ENCODE measurements at regions not wholly inside any gene's neighbourhood (a gene's known extent, or its start where the extent isn't known, plus 50 kb on each side); places are given as distances from the start of the nearest gene placed in this dataset.
"Not testable (repeated sequence)": the region's sequence is repeated elsewhere in the genome, so short reads cannot be mapped to it uniquely, and the experiment has no call there.

DNA sequence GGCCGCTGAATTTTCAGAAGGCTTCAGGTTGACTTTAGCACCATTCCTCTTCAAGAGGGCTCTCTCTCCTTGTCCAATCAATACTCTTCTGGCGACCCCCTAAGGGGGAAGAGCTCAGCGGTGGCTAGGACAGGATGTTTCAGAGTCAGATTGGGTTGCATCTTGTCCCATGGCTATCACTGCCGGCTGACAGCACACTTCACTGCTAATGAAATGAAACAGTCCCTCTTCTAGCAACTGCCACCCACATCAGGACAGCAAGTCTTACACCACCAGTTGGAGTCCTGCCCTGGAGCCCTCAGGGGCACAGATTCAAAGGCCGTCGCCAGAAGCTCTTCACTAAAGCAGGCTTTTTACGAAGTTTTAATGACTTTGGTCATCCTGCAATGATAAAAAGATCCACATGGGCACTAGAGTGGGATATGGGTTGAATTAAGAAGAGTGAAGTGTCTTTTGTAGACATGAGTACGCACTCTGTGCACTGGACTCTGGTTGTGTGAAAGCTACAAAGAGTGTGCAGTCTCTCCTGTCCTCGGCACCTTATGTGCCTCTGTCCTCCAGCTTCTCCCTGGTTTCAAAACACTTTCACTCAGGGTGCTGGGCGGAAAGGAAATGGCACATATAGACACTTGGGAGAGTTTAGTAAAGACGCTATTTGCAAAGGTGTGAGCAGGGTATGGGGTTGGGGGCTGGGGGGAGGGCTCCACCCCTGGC is 66.1 kb upstream of the SLC22A16 start:
- no peak for DNase-seq
- H3K27ac ChIP-seq = no peak overlapping the region

DNA sequence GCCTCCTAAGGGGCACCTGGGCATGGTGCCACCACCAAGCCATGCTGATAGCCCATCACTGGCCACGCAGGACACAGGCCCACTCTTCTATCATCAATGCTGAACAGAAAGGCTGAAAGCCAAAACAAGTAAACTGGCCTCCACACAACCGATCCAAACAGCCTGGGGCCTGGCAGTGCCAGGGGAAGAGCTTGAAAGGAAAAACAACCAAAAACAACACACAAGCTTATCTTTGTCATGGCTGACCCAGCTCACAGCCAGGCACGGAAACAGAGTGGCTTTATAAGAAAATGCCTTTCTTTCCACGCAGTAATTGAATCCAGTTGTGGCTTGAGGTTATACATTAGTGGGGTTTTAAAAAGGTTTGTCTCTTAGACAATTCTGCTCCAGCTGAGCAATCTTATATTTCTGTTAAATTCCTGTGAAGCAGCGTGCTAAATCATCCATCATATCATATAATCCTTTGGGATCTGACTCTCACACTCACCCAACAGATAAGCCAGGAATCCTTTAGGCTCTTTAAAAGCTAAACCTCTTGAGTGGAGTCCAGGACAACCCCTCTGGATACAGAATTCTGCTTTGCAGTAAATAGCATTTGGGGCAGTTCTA is 65.4 kb upstream of the SLC22A16 start:
- DNase-seq = no peak
- Histone ChIP-seq H3K27me3 (peaks cover 0 to 6% of the 10 kb centered on the region in 2 donors), H3K27ac (no peak overlapping the region), H3K36me3 (no peaks in the 10 kb centered on the region), H3K4me3 (no peak overlapping the region), H3K4me1 (peaks cover 0 to 5% (median 0%) of the 10 kb centered on the region in 4 donors), H3K9me3 (peaks cover 0 to 8% (median 7%) of the 10 kb centered on the region in 3 donors)
- TF ChIP-seq, protein P1, sequence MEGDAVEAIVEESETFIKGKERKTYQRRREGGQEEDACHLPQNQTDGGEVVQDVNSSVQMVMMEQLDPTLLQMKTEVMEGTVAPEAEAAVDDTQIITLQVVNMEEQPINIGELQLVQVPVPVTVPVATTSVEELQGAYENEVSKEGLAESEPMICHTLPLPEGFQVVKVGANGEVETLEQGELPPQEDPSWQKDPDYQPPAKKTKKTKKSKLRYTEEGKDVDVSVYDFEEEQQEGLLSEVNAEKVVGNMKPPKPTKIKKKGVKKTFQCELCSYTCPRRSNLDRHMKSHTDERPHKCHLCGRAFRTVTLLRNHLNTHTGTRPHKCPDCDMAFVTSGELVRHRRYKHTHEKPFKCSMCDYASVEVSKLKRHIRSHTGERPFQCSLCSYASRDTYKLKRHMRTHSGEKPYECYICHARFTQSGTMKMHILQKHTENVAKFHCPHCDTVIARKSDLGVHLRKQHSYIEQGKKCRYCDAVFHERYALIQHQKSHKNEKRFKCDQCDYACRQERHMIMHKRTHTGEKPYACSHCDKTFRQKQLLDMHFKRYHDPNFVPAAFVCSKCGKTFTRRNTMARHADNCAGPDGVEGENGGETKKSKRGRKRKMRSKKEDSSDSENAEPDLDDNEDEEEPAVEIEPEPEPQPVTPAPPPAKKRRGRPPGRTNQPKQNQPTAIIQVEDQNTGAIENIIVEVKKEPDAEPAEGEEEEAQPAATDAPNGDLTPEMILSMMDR (IDR thresholded peaks at IDR 0.05) = no peak
- intact Hi-C loops (cut with DNase I; ENCODE audit: low total_unique reads) = no loop called here

More for the DNA sequence above, 66.1 kb upstream of the SLC22A16 start:
- Histone ChIP-seq H3K36me3 (no peaks in the 10 kb centered on the region), H3K4me3 (no peak overlapping the region), H3K9me3 (peaks cover 0 to 8% (median 7%) of the 10 kb centered on the region in 3 donors), H3K27me3 (peaks cover 0 to 6% of the 10 kb centered on the region in 2 donors), H3K4me1 (peaks cover 0 to 5% (median 0%) of the 10 kb centered on the region in 4 donors)
- TF ChIP-seq, protein P1 (IDR thresholded peaks at IDR 0.05) = no peak
- intact Hi-C loops (cut with DNase I; ENCODE audit: low total_unique reads) = no loop called here

DNA sequence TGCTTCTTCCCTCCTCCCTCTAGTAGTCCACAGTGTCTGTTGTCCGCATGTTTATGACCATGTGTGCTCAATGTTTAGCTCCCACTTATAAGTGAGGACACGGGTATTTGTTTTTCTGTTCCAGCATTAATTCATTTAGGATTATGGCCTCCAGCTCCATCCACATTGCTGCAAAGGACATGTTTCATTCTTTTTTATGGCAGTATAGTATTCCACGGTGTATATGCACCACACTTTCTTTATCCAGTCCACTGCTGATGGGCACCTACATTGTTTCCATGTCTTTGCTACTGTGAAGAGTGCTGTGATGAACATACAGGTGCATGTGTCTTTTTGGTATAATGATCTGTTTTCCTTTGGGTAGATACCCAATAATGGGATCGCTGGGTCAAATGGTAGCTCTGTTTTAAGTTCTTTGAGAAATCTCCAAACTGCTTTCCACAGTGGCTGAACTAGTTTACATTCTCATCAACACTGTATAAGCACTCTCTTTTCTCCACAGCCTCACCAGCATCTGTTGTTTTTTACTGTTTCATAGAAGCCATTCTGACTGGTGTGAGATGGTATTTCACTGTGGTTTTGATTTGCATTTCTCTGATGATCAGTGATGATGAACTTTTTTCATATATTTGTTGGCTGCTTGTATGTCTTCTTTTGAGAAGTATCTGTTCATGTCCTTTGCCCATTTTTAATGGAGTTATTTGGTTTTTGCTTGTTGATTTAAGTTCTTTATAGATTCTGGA is 63.0 kb upstream of the SLC22A16 start:
- DNase-seq; H3K4me1 ChIP-seq; intact Hi-C loops (cut with DNase I; ENCODE audit: low total_unique reads); H3K4me3 ChIP-seq; H3K27ac ChIP-seq; H3K27me3 ChIP-seq; H3K36me3 ChIP-seq; H3K9me3 ChIP-seq: not testable (repeated sequence)

DNA sequence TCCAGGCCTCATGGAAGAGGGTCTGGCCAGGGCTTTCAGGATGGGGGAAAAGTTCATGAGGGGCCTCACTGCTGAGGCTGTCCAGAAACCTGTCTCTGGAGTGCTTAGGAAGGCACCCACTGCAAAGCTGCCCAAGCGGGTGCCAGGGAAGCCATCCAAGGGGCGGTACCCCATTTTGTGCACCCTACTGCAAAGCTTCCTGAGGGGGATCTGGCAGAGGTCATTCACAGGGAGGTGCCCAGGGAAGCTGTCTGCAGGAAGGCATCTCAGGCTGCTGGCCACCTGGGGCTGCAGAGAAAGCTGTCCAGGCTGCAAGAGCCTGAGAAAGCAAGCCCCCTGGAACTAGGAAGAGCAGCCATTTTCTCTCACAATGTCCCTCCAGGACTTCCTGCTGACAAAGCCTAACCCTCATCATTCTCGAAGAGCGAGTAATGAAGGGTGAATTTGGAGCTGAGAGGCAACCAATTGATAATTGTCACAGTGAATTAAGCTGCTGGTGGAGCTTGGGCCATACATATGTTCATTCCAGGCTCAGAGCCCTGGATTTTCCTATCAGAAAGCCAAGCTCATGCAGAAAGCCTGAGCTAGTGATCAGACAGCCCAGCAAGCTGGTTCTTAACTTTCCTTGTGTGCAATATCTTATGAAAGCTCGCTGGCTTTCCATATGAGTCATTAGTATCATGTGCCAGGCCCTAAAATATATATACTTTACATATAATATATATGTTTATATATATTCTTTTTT is 62.2 kb upstream of the SLC22A16 start:
- TF ChIP-seq, protein P1 (IDR thresholded peaks at IDR 0.05) = no peak
- Histone ChIP-seq H3K4me3 (no peak overlapping the region), H3K27ac (no peak overlapping the region), H3K9me3 (no peaks in the 10 kb centered on the region), H3K36me3 (no peaks in the 10 kb centered on the region), H3K27me3 (peaks cover 0 to 5% of the 10 kb centered on the region in 2 donors), H3K4me1 (peaks cover 0 to 5% (median 0%) of the 10 kb centered on the region in 4 donors)
- DNase-seq = no peak
- intact Hi-C loops (cut with DNase I; ENCODE audit: low total_unique reads) = no loop called here

DNA sequence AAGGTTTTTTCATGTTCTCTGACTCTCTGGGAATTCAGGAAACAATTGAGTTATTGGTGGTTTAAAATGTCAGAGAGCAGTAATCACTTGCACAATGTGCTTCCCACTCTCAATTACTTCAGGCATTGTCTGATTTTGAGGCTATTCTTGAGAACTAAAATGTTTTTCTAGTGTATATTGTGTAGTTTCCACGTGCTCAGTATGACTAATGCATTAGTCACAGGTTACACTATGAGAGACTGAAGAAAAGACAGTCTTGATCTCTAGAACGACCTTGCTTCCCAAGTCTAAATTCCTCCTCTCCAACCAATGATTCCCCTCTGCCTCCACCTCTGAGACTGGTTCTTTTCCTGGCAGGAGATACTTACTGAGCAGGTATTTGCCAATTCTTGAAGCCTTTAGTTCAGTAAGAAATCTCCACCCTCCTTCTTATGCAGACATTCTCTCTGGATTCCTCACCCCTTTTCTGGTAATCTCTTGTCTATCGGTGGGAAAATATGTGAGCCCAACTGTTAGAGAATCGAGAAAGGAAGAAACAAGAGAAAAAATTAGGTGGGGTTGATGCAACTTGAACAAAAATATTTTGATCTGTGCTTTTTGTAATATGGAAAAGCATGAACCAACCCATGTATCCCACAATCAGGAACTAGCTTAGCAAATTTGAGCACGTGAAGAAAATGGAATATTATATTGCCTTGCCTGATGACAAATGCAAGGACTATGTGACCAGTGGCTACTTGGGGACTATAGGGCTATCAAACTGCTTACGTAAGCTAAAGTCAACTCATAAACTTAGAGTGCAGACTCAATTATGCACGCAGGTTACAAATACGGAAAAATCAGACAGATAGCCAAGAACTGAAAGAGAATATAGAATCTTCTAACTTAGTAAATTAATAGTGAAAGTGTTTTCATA is 61.1 kb upstream of the SLC22A16 start:
- Histone ChIP-seq H3K27ac (no peak overlapping the region), H3K9me3 (no peaks in the 10 kb centered on the region)
- intact Hi-C loops (cut with DNase I; ENCODE audit: low total_unique reads) = no loop called here

More for the DNA sequence above, 61.1 kb upstream of the SLC22A16 start:
- TF ChIP-seq, protein P1 (IDR thresholded peaks at IDR 0.05) = no peak
- Histone ChIP-seq H3K36me3 (no peaks in the 10 kb centered on the region), H3K4me1 (peaks cover 0 to 2% (median 0%) of the 10 kb centered on the region in 4 donors), H3K27me3 (no peaks in the 10 kb centered on the region), H3K4me3 (no peak overlapping the region)
- no peak for DNase-seq

Measured in tibial artery (tissue), 4 donors.